Panc1 (cell line): ENCODE measurements at regions not wholly inside any gene's neighbourhood (a gene's known extent, or its start where the extent isn't known, plus 50 kb on each side); places are given as distances from the start of the nearest gene placed in this dataset.

Source experiments
- TCF7L2 ChIP-seq: IDR thresholded peaks from 2 replicates; pipeline ENCODE4 v1.6.1; 2011; ENCODE audit warnings: mild to moderate bottlenecking, low read depth, low read length, inconsistent platforms
- TF ChIP-seq, protein P1 (sequence below): fragments of 450-650 bp; IDR thresholded peaks from 2 replicates; pipeline ENCODE4 v1.5.1; 2017; ENCODE audit warnings: mild to moderate bottlenecking

DNA sequence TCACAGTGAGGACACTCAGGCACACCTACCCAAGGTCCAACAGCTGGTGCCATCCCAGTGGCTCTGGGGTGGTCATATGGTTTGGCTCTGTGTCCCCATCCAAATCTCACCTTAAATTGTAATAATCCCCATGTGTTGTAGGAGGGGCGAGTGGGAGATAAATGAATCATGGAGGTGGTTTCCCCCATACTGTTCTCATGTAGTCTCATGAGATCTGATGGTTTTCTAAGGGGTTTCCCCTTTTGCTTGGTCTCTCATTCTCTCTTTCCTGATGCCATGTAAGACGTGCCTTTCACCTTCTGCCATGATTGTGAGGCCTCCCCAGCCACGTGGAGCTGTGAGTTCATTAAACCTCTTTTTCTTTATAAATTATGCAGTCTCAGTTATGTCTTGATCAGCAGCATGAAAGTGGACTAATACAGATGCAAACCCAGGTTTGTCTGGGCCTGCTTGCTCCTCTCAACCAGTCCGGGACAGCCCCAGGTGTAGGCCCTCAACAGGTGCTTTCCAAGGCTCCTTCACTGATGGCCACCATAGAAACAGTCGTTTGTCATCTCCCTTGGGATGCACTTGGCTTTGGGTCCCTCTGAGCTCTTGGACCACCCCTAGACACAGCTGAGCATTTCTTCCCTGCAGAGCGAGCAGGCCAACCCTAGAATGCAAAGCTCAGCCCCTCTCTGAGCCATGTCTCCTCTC is 101.3 kb upstream of the CTBP2 start:
- TF ChIP-seq, protein P1, sequence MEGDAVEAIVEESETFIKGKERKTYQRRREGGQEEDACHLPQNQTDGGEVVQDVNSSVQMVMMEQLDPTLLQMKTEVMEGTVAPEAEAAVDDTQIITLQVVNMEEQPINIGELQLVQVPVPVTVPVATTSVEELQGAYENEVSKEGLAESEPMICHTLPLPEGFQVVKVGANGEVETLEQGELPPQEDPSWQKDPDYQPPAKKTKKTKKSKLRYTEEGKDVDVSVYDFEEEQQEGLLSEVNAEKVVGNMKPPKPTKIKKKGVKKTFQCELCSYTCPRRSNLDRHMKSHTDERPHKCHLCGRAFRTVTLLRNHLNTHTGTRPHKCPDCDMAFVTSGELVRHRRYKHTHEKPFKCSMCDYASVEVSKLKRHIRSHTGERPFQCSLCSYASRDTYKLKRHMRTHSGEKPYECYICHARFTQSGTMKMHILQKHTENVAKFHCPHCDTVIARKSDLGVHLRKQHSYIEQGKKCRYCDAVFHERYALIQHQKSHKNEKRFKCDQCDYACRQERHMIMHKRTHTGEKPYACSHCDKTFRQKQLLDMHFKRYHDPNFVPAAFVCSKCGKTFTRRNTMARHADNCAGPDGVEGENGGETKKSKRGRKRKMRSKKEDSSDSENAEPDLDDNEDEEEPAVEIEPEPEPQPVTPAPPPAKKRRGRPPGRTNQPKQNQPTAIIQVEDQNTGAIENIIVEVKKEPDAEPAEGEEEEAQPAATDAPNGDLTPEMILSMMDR = no peak
- TF ChIP-seq TCF7L2 = no peak
